ENCODE measurements at regions not wholly inside any gene's neighbourhood (a gene's known extent, or its start where the extent isn't known, plus 50 kb on each side); places are given as distances from the start of the nearest gene placed in this dataset.

DNA sequence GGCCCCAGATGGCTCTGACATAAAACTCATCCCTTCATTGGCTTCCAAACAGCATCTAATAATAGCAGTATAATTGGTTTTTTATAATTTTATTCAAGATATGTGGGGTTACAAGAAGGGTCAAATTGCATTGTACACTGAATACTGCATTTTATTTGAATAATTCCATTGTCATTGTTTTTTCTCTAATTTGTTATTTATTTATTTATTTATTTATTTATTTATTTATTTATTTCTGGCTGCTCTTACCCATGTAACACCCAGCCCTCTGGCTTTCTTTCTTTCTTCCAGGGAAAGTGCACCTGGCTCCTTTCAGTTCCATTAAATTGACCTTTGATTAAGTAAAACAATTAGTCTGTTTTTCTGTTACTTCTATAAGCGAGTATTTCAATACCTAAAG is 210.1 kb downstream of the CDH9 start:
- DNase-seq = no peak

- DNase-seq = no peak
These were observed 225.2 kb downstream of the CDH9 start for GRCh38 chr5:26813235-26813634.

DNA sequence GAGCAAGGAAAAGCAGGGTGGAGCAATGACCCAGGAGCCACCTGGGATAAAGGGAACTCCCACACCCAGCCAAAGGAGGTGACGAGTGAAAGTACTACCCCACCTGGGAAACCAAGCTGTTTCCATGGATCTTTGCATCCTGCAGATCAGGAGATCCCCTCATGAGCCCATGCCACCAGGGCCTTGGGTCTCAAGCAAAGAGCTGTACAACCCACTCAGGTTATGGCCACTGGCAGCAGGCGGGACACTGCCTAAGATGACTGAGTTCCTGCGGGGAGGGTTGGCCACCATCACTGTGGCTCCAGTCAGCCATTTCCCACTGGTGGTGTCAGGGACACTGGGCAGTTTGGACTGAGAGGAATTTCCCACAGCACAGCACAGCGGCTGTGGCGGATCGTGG is 225.7 kb downstream of the CDH9 start:
- DNase-seq = no peak

- no peak for DNase-seq
These were observed 230.9 kb downstream of the CDH9 start for GRCh38 chr5:26807231-26808199.

GRCh38 chr5:26805076-26805475 is 233.3 kb downstream of the CDH9 start:
- no peak for DNase-seq

DNA sequence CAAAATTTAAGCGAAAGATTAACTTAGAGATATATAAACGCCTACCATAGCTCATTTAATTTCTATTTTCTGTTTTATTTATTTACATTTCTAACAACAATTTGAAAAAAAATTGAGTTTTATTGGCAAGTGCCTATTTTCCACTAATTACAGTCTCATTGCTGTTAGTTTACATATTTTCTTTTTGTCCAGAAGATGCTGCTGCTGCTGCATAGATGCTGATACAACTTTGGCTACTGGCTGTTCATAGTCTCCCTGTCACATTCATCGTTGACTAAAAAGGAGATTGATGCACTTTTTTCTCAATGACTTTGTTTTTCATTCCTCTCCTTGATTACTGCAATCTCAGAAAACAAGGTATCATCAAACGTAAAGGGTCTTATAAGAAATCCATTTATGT is 235.4 kb downstream of the CDH9 start:
- no peak for DNase-seq

DNA sequence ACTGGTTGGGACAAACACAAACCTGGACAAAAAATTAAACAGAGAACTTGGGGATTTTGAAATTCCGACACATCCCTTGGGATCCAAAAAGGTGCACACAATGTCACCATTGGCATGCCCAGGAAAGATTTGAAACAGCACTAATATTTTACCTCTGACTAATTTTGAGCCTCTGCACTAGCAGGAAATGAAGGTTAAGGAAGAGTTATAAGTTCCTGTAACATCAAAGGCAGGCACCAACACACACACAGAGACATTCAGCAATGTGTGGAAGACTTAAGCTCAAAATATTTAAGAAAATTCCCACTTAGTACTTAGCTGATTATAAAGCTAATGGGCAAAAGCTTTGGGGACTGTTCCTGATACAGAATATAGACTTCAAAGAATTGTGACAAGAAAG is 247.0 kb downstream of the CDH9 start:
- no peak for DNase-seq

DNA sequence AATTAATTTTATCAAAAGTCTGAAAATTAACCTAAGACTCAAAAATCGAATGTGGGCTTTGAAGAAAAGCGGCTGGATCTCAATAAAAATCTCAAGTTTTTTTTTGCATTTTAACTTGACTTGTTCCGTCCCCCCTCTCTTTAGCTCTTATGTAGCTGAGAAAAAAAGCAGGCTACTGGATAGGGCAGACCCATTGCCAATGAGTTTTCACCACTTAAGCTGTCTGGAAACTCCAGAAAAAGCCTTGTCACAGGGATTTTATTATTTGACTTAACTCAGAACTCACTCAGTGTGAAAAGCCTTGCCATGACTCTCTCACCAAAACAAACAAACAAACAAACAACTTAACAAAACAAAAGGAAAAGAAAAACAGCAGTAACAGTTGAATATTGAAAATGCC is 247.4 kb downstream of the CDH9 start:
- DNase-seq = no peak

DNA sequence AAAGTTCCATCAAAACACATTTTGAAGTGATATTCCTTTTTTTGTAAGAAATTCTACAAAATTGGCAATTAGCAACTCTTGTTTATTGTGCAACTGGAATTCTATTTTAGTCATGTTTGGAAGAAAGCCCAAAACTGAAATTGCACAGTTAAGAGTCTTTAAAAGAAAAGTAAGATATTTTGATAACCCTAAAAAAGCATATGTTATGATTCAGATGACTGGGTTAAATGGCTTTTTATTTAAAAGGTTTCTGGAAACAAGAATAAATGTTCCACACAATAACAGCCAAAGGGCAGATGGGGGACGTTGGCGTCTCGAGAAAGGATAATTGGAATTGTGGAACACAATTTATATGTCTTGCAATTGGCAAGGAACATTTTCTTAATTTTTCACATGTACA is 275.2 kb downstream of the CDH9 start:
- no peak for DNase-seq

DNA sequence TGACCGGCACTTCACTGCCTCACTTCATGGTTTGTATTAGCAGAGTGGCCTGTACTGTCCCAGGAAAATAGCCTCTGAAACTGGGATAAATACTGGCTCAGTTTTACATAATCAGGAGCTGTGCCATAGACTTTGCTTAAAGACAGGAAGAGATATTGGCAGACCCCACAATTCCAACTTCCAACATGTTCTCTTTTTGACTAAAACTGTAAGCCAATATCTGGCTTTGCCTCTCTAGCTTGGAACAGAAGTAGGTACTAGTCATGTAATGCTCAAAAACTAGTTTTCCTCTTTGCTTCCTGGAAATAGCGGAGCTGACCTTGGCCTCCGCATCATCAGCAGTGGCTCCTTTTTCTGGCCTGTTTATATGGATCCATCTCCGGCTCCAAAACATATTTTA is 276.9 kb downstream of the CDH9 start:
- DNase-seq = no peak

DNA sequence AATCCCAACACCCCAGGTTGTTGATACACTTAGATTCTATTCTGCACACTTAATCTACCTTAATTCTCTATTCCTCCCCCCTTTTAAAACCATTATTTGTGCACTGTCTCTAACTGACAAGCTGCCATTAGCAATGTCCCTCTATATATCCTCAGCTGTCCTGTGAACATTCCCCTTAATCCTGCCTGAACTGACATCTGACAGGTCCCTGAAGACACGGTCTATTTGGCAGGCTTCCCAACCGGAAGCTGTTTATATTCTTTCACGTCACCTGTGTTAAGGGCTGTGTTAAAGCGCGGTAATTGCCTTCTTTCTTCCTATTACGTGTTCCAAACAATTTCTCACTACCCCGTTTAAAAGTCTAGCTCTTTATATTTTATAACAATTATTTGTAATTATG is 277.3 kb downstream of the CDH9 start:
- DNase-seq = no peak

DNA sequence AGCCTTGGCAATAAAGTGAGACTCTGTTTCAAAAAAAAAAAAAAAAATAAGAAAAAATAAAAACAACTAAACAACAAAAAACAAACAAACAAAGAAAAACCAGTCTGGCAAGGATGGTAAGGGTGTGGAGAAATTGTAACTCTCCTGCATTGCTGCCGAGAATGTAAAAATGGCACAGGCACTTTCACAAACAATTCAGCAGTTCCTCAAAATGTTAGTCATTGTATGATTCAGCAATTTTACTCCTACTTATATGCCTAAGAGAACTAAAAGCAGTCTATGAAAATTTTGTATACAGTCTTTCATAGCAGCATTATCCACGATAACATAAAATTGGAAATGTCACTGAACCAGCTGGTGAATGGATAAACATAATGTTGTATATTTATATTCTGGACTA is 280.4 kb downstream of the CDH9 start:
- no peak for DNase-seq

DNA sequence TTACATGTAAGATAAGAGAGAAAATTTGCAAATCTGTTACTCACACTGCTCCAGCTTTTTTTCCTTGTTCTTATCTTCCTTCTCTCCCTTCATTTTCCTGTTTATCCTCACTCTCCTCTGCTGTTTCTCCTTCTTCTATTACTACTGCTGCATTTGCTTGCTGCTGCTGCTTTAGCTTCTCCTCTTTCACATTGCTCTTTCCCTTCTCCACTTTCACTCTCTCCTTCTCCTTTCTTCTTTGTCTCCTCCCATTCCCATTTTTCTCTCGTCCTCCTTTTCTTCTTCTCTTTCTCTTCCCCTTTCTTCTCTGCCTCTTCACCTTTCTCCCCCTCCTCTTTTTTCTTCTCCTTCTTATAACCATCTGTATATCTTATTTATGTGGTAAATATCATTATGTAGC is 288.6 kb downstream of the CDH9 start:
- no peak for DNase-seq

DNA sequence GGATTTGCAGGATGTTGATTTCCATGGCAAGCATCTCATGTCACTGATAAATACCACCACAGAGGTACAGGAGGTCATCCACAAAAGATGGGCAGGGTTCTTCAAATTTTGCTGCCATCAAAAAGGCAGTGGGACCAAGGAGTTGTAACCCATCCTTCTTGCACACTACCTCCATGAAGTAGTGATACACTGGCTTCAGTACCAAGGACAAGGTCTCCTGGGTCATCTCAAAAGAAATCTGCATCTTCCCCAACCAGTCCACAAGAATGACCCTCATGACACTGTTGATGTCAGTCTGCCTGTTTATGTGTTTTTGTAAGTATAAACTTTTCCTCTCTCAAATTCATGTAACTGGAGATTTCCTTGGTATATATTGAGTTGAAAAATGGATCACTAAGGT is 298.2 kb downstream of the CDH9 start:
- no peak for DNase-seq

GRCh38 chr5:26737348-26738265 is 300.8 kb downstream of the CDH9 start:
- DNase-seq = no peak

DNA sequence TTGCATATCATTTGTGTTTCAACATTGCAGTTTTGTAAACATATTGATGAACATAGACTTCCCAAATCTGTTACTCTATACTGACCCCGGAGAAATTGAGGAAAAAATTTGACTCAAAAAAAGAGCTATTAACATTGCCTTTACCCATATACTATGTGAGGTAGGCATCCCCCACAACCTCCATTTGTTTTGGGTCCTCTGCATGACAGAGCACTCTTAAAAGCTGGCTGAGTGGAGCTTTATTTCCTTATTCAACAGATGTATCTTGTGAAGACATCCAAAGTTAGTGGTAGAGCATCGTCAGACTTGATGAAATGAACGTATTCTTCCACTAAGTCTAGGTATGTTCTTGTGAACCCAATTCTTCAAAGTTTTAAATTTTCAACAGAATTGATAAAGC is 310.5 kb downstream of the CDH9 start:
- no peak for DNase-seq

- no peak for DNase-seq
These were observed 318.6 kb downstream of the CDH9 start for GRCh38 chr5:26719803-26720202.

- DNase-seq = no peak
These were observed 337.5 kb downstream of the CDH9 start for GRCh38 chr5:26700759-26701384.

GRCh38 chr5:26692952-26693351 is 345.4 kb downstream of the CDH9 start:
- no peak for DNase-seq

GRCh38 chr5:26691486-26691885 is 346.9 kb downstream of the CDH9 start:
- DNase-seq = no peak

DNA sequence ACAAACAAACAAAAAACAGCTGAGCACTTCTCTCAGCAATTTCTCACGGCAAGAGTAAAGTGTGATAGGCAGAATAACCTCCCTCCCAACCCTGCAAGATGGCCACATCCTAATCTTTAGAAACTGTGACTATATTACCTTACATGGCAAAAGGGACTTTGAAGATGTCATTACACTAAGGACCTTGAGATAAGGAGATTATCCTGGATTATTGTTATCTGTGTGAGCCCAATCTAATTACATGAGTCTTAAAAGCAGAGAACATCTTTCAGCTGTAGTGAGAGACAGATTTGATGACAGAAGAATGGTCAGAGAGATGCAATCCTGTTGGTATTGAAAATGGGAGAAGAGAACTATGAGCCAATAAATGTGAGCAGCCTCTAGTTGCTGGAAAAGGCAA is 347.9 kb downstream of the CDH9 start:
- no peak for DNase-seq

DNA sequence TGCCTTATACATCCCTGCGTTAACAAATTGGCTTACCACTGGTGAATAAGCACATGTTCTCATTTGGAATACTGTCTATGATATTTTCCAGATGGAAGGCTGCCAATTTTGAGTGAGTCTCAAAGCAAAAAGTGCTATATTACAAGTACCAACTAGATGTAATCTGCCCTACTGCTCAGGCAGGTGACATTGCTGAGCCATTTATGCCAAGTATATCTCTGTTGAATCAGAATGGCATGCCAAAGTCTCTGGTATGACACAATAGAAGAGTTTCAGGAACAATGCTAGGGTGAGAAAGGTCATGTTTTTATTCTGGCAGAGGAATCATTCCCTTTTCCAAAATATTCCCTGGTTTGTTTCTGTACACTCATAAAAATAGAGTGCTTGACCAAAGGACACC is 356.5 kb downstream of the CDH9 start:
- no peak for DNase-seq

DNA sequence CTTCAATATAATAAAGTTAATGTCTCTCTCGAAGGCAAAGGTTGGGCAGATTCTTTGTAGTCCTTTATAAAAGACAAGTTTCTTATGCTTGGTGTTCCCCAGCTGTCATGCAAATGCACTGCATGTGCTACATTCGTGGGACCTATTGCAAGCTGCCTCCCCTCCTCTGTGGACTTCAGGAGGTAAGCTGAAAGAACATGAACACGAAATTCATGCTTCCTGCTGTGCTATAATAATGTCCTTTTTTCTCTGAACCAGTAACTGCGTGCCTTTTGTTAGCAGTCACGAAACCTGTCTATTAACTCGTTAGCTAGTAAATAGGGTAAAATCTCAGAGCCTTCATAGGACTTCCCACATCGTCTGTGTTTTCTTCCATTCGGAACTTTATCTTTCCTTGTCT is 363.5 kb downstream of the CDH9 start:
- no peak for DNase-seq

DNA sequence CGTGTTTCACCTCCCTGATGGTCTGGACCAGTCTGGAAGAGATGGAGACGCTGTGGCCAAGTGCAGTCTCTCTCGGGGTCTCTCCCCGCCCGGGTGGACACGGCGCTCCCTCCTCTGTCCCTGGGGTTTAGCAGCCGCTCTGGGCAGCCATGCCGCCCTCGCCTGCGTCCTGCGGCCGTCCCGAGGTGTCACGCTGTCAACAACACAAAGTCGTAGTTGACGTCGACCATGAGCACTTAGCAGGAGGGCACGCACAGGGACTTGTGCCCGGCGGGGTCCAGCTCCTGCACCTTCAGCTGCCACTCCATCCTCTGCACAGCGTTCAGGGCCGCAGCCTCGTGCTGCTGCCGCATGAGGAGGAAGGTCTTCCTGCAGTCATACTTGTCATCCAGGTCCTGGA is 368.9 kb downstream of the CDH9 start:
- DNase-seq = no peak

All from NCI-H1048 (cell line).